ENCODE measurements at regions not wholly inside any gene's neighbourhood (a gene's known extent, or its start where the extent isn't known, plus 50 kb on each side); places are given as distances from the start of the nearest gene placed in this dataset.

- H3K36me3 Mint-ChIP-seq (ENCODE audit: low read depth) = no peaks in the 10 kb centered on the region
- no peak overlapping the region for H3K4me3 Mint-ChIP-seq
- peaks cover 24% of the 10 kb centered on the region for H3K27me3 Mint-ChIP-seq (ENCODE audit: low read depth)
- intact Hi-C loops (cut with micrococcal nuclease) = no loop called here
- H3K4me1 Mint-ChIP-seq (ENCODE audit: low read depth) = peaks cover 46% of the 10 kb centered on the region
- no peaks in the 10 kb centered on the region for H3K9me3 Mint-ChIP-seq
- CTCF ChIA-PET = interaction anchor here (3.1 kb wide), 1 partner anchor 89 kb away, joined by 8 read pairs; no protein-coding TSS in a partner anchor
- no peak for DNase-seq
- no peak overlapping the region for H3K27ac Mint-ChIP-seq
Measured at GRCh38 chr7:114835303-114835702, 86.6 kb upstream of the MDFIC start.

- intact Hi-C loops (cut with micrococcal nuclease) = no loop called here
- CTCF ChIA-PET = no interaction called here
- H3K9me3 Mint-ChIP-seq = no peaks in the 10 kb centered on the region
Measured at GRCh38 chr7:114835861-114836260, 86.0 kb upstream of the MDFIC start.

GRCh38 chr7:114842551-114843065 is 79.3 kb upstream of the MDFIC start:
- H3K36me3 Mint-ChIP-seq (ENCODE audit: low read depth) = no peaks in the 10 kb centered on the region
- H3K9me3 Mint-ChIP-seq = no peaks in the 10 kb centered on the region
- H3K27ac Mint-ChIP-seq = no peak overlapping the region
- CTCF ChIA-PET = interaction anchor here (1.7 kb wide), 1 partner anchor 23 kb away, joined by 3 read pairs; no protein-coding TSS in a partner anchor
- intact Hi-C loops (cut with micrococcal nuclease) = no loop called here
- H3K27me3 Mint-ChIP-seq (ENCODE audit: low read depth) = peaks cover 18% of the 10 kb centered on the region
- peaks cover 8% of the 10 kb centered on the region for H3K4me1 Mint-ChIP-seq (ENCODE audit: low read depth)
- DNase-seq = no peak
- no peak overlapping the region for H3K4me3 Mint-ChIP-seq

More at GRCh38 chr7:114835861-114836260, 86.0 kb upstream of the MDFIC start:
- H3K27me3 Mint-ChIP-seq (ENCODE audit: low read depth) = peaks cover 24% of the 10 kb centered on the region
- no peak for DNase-seq
- no peaks in the 10 kb centered on the region for H3K36me3 Mint-ChIP-seq (ENCODE audit: low read depth)
- H3K4me1 Mint-ChIP-seq (ENCODE audit: low read depth) = peaks cover 46% of the 10 kb centered on the region
- H3K4me3 Mint-ChIP-seq = no peak overlapping the region
- H3K27ac Mint-ChIP-seq = no peak overlapping the region

- peaks cover 8% of the 10 kb centered on the region for H3K4me1 Mint-ChIP-seq (ENCODE audit: low read depth)
Measured at GRCh38 chr7:114843102-114843501, 78.8 kb upstream of the MDFIC start.

GRCh38 chr7:114851406-114852061 is 70.4 kb upstream of the MDFIC start:
- Mint-ChIP-seq H3K27me3 (ENCODE audit: low read depth) (peaks cover 4% of the 10 kb centered on the region), H3K4me3 (no peak overlapping the region), H3K4me1 (ENCODE audit: low read depth) (peaks cover 13% of the 10 kb centered on the region), H3K9me3 (no peaks in the 10 kb centered on the region), H3K27ac (no peak overlapping the region), H3K36me3 (ENCODE audit: low read depth) (no peaks in the 10 kb centered on the region)
- no peak for DNase-seq
- CTCF ChIA-PET = interaction anchor here (0.9 kb wide), 1 partner anchor 14 kb away, joined by 3 read pairs; no protein-coding TSS in a partner anchor
- intact Hi-C loops (cut with micrococcal nuclease) = no loop called here

More at GRCh38 chr7:114843102-114843501, 78.8 kb upstream of the MDFIC start:
- H3K27ac Mint-ChIP-seq = no peak overlapping the region
- peaks cover 16% of the 10 kb centered on the region for H3K27me3 Mint-ChIP-seq (ENCODE audit: low read depth)
- H3K4me3 Mint-ChIP-seq = no peak overlapping the region
- CTCF ChIA-PET = interaction anchor here (1.7 kb wide), 1 partner anchor 22 kb away, joined by 3 read pairs; no protein-coding TSS in a partner anchor
- intact Hi-C loops (cut with micrococcal nuclease) = no loop called here
- H3K9me3 Mint-ChIP-seq = no peaks in the 10 kb centered on the region
- H3K36me3 Mint-ChIP-seq (ENCODE audit: low read depth) = no peaks in the 10 kb centered on the region
- no peak for DNase-seq

GRCh38 chr7:114852293-114852692 is 69.6 kb upstream of the MDFIC start:
- Mint-ChIP-seq H3K4me3 (no peak overlapping the region), H3K9me3 (no peaks in the 10 kb centered on the region), H3K27me3 (ENCODE audit: low read depth) (peaks cover 6% of the 10 kb centered on the region), H3K27ac (no peak overlapping the region), H3K4me1 (ENCODE audit: low read depth) (peaks cover 13% of the 10 kb centered on the region), H3K36me3 (ENCODE audit: low read depth) (no peaks in the 10 kb centered on the region)
- intact Hi-C loops (cut with micrococcal nuclease) = no loop called here
- CTCF ChIA-PET = interaction anchor here (0.5 to 0.9 kb wide), 2 partner anchors 13 to 822 kb away, joined by 3 read pairs; no protein-coding TSS in a partner anchor
- no peak for DNase-seq

- no peak overlapping the region for H3K4me3 Mint-ChIP-seq
- peaks cover 8% of the 10 kb centered on the region for H3K27me3 Mint-ChIP-seq (ENCODE audit: low read depth)
- H3K27ac Mint-ChIP-seq = no peak overlapping the region
- no peaks in the 10 kb centered on the region for H3K36me3 Mint-ChIP-seq (ENCODE audit: low read depth)
- CTCF ChIA-PET = interaction anchor here (1.0 to 1.3 kb wide), 2 partner anchors 10 to 13 kb away, joined by 3 to 4 read pairs; no protein-coding TSS in a partner anchor
- no peaks in the 10 kb centered on the region for H3K9me3 Mint-ChIP-seq
- DNase-seq = no peak
- intact Hi-C loops (cut with micrococcal nuclease) = no loop called here
- H3K4me1 Mint-ChIP-seq (ENCODE audit: low read depth) = peaks cover 13% of the 10 kb centered on the region
Measured at GRCh38 chr7:114853189-114853588, 68.7 kb upstream of the MDFIC start.

- H3K27me3 Mint-ChIP-seq (ENCODE audit: low read depth) = peaks cover 10% of the 10 kb centered on the region
- H3K9me3 Mint-ChIP-seq = no peaks in the 10 kb centered on the region
- no peaks in the 10 kb centered on the region for H3K36me3 Mint-ChIP-seq (ENCODE audit: low read depth)
- intact Hi-C loops (cut with micrococcal nuclease) = no loop called here
- peaks cover 13% of the 10 kb centered on the region for H3K4me1 Mint-ChIP-seq (ENCODE audit: low read depth)
- no peak for DNase-seq
- CTCF ChIA-PET = interaction anchor here (1.0 to 1.3 kb wide), 2 partner anchors 11 to 12 kb away, joined by 4 read pairs; no protein-coding TSS in a partner anchor
- no peak overlapping the region for H3K4me3 Mint-ChIP-seq
- no peak overlapping the region for H3K27ac Mint-ChIP-seq
Measured at GRCh38 chr7:114854369-114854768, 67.5 kb upstream of the MDFIC start.

- H3K4me3 Mint-ChIP-seq = no peak overlapping the region
- H3K27ac Mint-ChIP-seq = no peak overlapping the region
- peaks cover 10% of the 10 kb centered on the region for H3K27me3 Mint-ChIP-seq (ENCODE audit: low read depth)
- H3K9me3 Mint-ChIP-seq = no peaks in the 10 kb centered on the region
- peaks cover 6% of the 10 kb centered on the region for H3K4me1 Mint-ChIP-seq (ENCODE audit: low read depth)
- DNase-seq = no peak
- H3K36me3 Mint-ChIP-seq (ENCODE audit: low read depth) = no peaks in the 10 kb centered on the region
- intact Hi-C loops (cut with micrococcal nuclease) = no loop called here
- CTCF ChIA-PET = interaction anchor here (1.3 kb wide), 1 partner anchor 9 kb away, joined by 5 read pairs; no protein-coding TSS in a partner anchor
Measured at GRCh38 chr7:114856625-114857024, 65.3 kb upstream of the MDFIC start.

GRCh38 chr7:114857605-114858004 is 64.3 kb upstream of the MDFIC start:
- Mint-ChIP-seq H3K27ac (no peak overlapping the region), H3K36me3 (ENCODE audit: low read depth) (no peaks in the 10 kb centered on the region), H3K9me3 (no peaks in the 10 kb centered on the region), H3K4me1 (ENCODE audit: low read depth) (peaks cover 2% of the 10 kb centered on the region), H3K4me3 (no peak overlapping the region), H3K27me3 (ENCODE audit: low read depth) (peaks cover 10% of the 10 kb centered on the region)
- intact Hi-C loops (cut with micrococcal nuclease) = no loop called here
- DNase-seq = no peak
- CTCF ChIA-PET = no interaction called here

GRCh38 chr7:114859477-114859876 is 62.4 kb upstream of the MDFIC start:
- H3K4me1 Mint-ChIP-seq (ENCODE audit: low read depth) = no peaks in the 10 kb centered on the region
- H3K9me3 Mint-ChIP-seq = no peaks in the 10 kb centered on the region
- H3K36me3 Mint-ChIP-seq (ENCODE audit: low read depth) = no peaks in the 10 kb centered on the region
- DNase-seq = no peak
- intact Hi-C loops (cut with micrococcal nuclease) = no loop called here
- no peak overlapping the region for H3K27ac Mint-ChIP-seq
- CTCF ChIA-PET = no interaction called here
- no peak overlapping the region for H3K4me3 Mint-ChIP-seq
- H3K27me3 Mint-ChIP-seq (ENCODE audit: low read depth) = peaks cover 10% of the 10 kb centered on the region

- Mint-ChIP-seq H3K27ac (no peak overlapping the region), H3K36me3 (ENCODE audit: low read depth) (no peaks in the 10 kb centered on the region), H3K4me1 (ENCODE audit: low read depth) (no peaks in the 10 kb centered on the region), H3K4me3 (no peak overlapping the region), H3K9me3 (no peaks in the 10 kb centered on the region), H3K27me3 (ENCODE audit: low read depth) (peaks cover 9% of the 10 kb centered on the region)
- intact Hi-C loops (cut with micrococcal nuclease) = loop anchor here (10.0 kb wide), 2 partner anchors 435 to 495 kb away; no protein-coding TSS in a partner anchor
- CTCF ChIA-PET = no interaction called here
- no peak for DNase-seq
Measured at GRCh38 chr7:114860206-114860605, 61.7 kb upstream of the MDFIC start.

GRCh38 chr7:114862406-114862805 is 59.5 kb upstream of the MDFIC start:
- CTCF ChIA-PET = interaction anchor here (1.3 kb wide), 1 partner anchor 9 kb away, joined by 3 read pairs; no protein-coding TSS in a partner anchor
- DNase-seq = no peak
- Mint-ChIP-seq H3K27ac (no peak overlapping the region), H3K4me3 (no peak overlapping the region), H3K9me3 (no peaks in the 10 kb centered on the region), H3K4me1 (ENCODE audit: low read depth) (peaks cover 7% of the 10 kb centered on the region), H3K36me3 (ENCODE audit: low read depth) (no peaks in the 10 kb centered on the region), H3K27me3 (ENCODE audit: low read depth) (peaks cover 4% of the 10 kb centered on the region)
- intact Hi-C loops (cut with micrococcal nuclease) = loop anchor here (10.0 kb wide), 2 partner anchors 438 to 492 kb away; no protein-coding TSS in a partner anchor
